HCT116 (cell line): ENCODE measurements at regions not wholly inside any gene's neighbourhood (a gene's known extent, or its start where the extent isn't known, plus 50 kb on each side); places are given as distances from the start of the nearest gene placed in this dataset.

Experiments
- CTCF ChIP-seq, 3 experiments: fragments of 200-600 bp in 1 of 3; sonication (generic) in 1 of 3; IDR thresholded peaks in 2 of 3; conservative IDR thresholded peaks in 1 of 3; 2 replicates each; pipeline ENCODE4 v1.5.1; 2012 to 2017; ENCODE audit warnings: low read depth in 2 of 3, low read length in 2 of 3, antibody characterized with exemption in 1 of 3, borderline replicate concordance in 1 of 3, control low read depth in 1 of 3, mild to moderate bottlenecking in 1 of 3, mixed read lengths in 1 of 3, mixed run types in 1 of 3, moderate library complexity in 1 of 3; ENCODE audit not compliant: insufficient read depth in 1 of 3
- EGR1 ChIP-seq: IDR thresholded peaks from 2 replicates; pipeline ENCODE4 v1.6.1; 2012; ENCODE audit warnings: low read depth
- EZH2 ChIP-seq: fragments of 200-600 bp; sonication (generic); IDR thresholded peaks from 2 replicates; pipeline ENCODE4 v1.6.1; 2017; ENCODE audit warnings: antibody characterized with exemption, mixed run types
- EZH2phosphoT487 ChIP-seq: fragments of 200-600 bp; IDR thresholded peaks from 2 replicates; pipeline ENCODE4 v1.6.1; 2018; ENCODE audit warnings: antibody characterized with exemption, borderline replicate concordance
- JUND ChIP-seq: IDR thresholded peaks from 2 replicates; pipeline ENCODE4 v1.6.1; 2012
- POLR2A ChIP-seq: IDR thresholded peaks from 2 replicates; pipeline ENCODE4 v1.7.0; 2011; ENCODE audit warnings: borderline replicate concordance; ENCODE audit not compliant: insufficient read depth, insufficient read length; ENCODE audit errors: extremely low read depth
- POLR2AphosphoS5 ChIP-seq: IDR thresholded peaks from 2 replicates; pipeline ENCODE4 v1.6.1; 2011; ENCODE audit warnings: mild to moderate bottlenecking, low read depth, low read length, moderate library complexity
- RAD21 ChIP-seq: IDR thresholded peaks from 2 replicates; pipeline ENCODE4 v1.6.1; 2012; ENCODE audit warnings: low read depth, mild to moderate bottlenecking
- YY1 ChIP-seq: IDR thresholded peaks from 2 replicates; pipeline ENCODE4 v1.6.1; 2011; ENCODE audit warnings: low read length, low read depth, moderate library complexity, mild to moderate bottlenecking; ENCODE audit not compliant: insufficient replicate concordance; ENCODE audit errors: extremely low read depth
- ZBTB33 ChIP-seq: IDR thresholded peaks from 2 replicates; pipeline ENCODE4 v1.6.1; 2011; ENCODE audit warnings: mild to moderate bottlenecking, low read length, moderate library complexity; ENCODE audit not compliant: insufficient replicate concordance; ENCODE audit errors: extremely low read depth

- TF ChIP-seq CTCF (IDR thresholded peaks at IDR 0.05 in 2 of 3, conservative IDR thresholded peaks at IDR 0.05 in 1 of 3; ENCODE audit: borderline replicate concordance in 1 of 3, insufficient read depth in 1 of 3, low read depth in 2 of 3, low read length in 2 of 3) (no peak), POLR2A (no peak), JUND (no peak), RAD21 (no peak), POLR2AphosphoS5 (no peak), EZH2phosphoT487 (no peak), EZH2 (no peak), ZBTB33 (no peak), EGR1 (no peak), YY1 (no peak)
These were observed 739.1 kb downstream of the DNAJB9 start for GRCh38 chr7:109308816-109309215.
